SK-N-SH (cell line): ENCODE measurements at regions not wholly inside any gene's neighbourhood (a gene's known extent, or its start where the extent isn't known, plus 50 kb on each side); places are given as distances from the start of the nearest gene placed in this dataset.

Experiments used
- CTCF ChIP-seq: fragments of 200-600 bp; sonication (generic); IDR thresholded peaks from 2 replicates; pipeline ENCODE4 v1.6.1; 2017; ENCODE audit warnings: antibody characterized with exemption, mild to moderate bottlenecking, moderate library complexity
- EP300 ChIP-seq, 2 experiments: IDR thresholded peaks; 2 replicates each; pipeline versions ENCODE4 v1.4.0 to v1.6.1; 2012; ENCODE audit warnings: borderline replicate concordance in 1 of 2, low read depth in 1 of 2, low read length in 1 of 2
- EZH2phosphoT487 ChIP-seq: fragments of 200-600 bp; sonication (generic); IDR thresholded peaks from 2 replicates; pipeline ENCODE4 v1.6.1; 2017; ENCODE audit warnings: low read depth, mixed run types, mild to moderate bottlenecking, antibody characterized with exemption, moderate library complexity, borderline replicate concordance
- POLR2AphosphoS5 ChIP-seq: IDR thresholded peaks from 2 replicates; pipeline ENCODE4 v1.6.1; 2012; ENCODE audit warnings: low read depth, low read length
- RAD21 ChIP-seq: IDR thresholded peaks from 2 replicates; pipeline ENCODE4 v1.6.1; 2012; ENCODE audit warnings: mild to moderate bottlenecking, low read length
- TEAD4 ChIP-seq: IDR thresholded peaks from 2 replicates; pipeline ENCODE4 v1.4.0; 2012; ENCODE audit warnings: mild to moderate bottlenecking, borderline replicate concordance; ENCODE audit not compliant: insufficient read depth

GRCh38 chr6:23589811-23590210, 536.2 kb upstream of the NRSN1 start:
- TF ChIP-seq CTCF (no peak), TEAD4 (no peak), POLR2AphosphoS5 (no peak), RAD21 (no peak), EZH2phosphoT487 (no peak), EP300 (IDR thresholded peaks at IDR 0.05; ENCODE audit: borderline replicate concordance in 1 of 2, low read depth in 1 of 2, low read length in 1 of 2) (no peak)
